ENCODE measurements at regions not wholly inside any gene's neighbourhood (a gene's known extent, or its start where the extent isn't known, plus 50 kb on each side); places are given as distances from the start of the nearest gene placed in this dataset.

DNA sequence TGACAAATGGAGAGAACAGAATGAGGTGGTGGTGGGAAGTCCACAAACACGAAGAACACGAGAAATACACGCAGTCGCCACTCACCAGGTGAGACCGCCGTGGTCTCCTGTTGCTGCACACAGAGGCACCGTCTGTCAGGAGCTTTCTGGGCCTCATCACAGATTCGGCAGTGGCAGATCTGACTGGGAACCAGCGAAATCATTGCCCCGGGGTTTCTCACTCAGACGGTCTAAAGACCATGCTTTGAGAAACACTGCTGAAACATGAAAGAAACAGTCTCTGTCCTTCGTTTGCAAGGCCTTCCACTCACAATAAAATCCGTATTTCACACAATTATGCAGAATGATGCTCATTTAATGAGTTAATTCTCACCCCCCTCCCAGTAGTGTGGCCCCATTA is 130.9 kb upstream of the AFDN start:
- no peaks in the 10 kb centered on the region for H3K36me3 ChIP-seq (ENCODE audit: control insufficient read depth in 2 of 2, extremely low read depth in 1 of 2, insufficient read depth in 2 of 2, low read length in 2 of 2)
- intact Hi-C loops (cut with micrococcal nuclease), result loop anchor here (5.0 kb wide), 2 partner anchors 131 to 154 kb away; partner anchors contain the start of gene AFDN
- FAIRE-seq, result no peak

GRCh38 chr6:167696296-167696695 is 130.4 kb upstream of the AFDN start:
- ChIA-PET POLR2A (no interaction called here), CTCF (no interaction called here)
- intact Hi-C loops (cut with micrococcal nuclease), result loop anchor here (5.0 kb wide), 2 partner anchors 131 to 154 kb away; partner anchors contain the start of gene AFDN
- Histone ChIP-seq H4K20me1 (replicated peaks; ENCODE audit: control insufficient read depth, extremely low read depth, insufficient read depth, low read length) (no peaks in the 10 kb centered on the region), H3K4me3 (replicated peaks in 1 of 3; ENCODE audit: insufficient read depth in 1 of 3, low read depth in 1 of 3, low read length in 3 of 3) (no peak overlapping the region), H3K27ac (ENCODE audit: insufficient read depth, low read depth, low read length) (no peak overlapping the region), H3K4me1 (ENCODE audit: control insufficient read depth, extremely low read depth, insufficient read depth, low read length) (peaks cover 19% of the 10 kb centered on the region), H3K4me2 (ENCODE audit: insufficient read depth, low read length) (no peak overlapping the region), H3K9me1 (replicated peaks; ENCODE audit: control insufficient read depth, extremely low read depth, insufficient read depth, low read length) (no peaks in the 10 kb centered on the region), H2AFZ (ENCODE audit: low read depth, low read length) (no peak overlapping the region), H3K79me2 (ENCODE audit: control insufficient read depth, insufficient read depth, low read length) (no peaks in the 10 kb centered on the region), H3K9me3 (replicated peaks; ENCODE audit: control insufficient read depth, insufficient read depth, low read length) (no peaks in the 10 kb centered on the region), H3K27me3 (ENCODE audit: control insufficient read depth in 2 of 2, insufficient read depth in 2 of 2, low read length in 2 of 2) (no peaks in the 10 kb centered on the region), H3K9ac (replicated peaks; ENCODE audit: extremely low read depth, insufficient read depth, low read length) (no peak overlapping the region), H3K36me3 (ENCODE audit: control insufficient read depth in 2 of 2, extremely low read depth in 1 of 2, insufficient read depth in 2 of 2, low read length in 2 of 2) (no peaks in the 10 kb centered on the region)
- dilution Hi-C loops (cut with MboI; ENCODE audit: extremely low pct_ligation_motif_present, low sequenced_read_pairs), result no loop called here
- DNase-seq (ENCODE audit: low read depth, low spot score) (no peak), FAIRE-seq (no peak)
- no TSS peak for BruUV-seq (replicated peaks)
- no peak for TF ChIP-seq FOS (IDR thresholded peaks at IDR 0.05; ENCODE audit: borderline replicate concordance, insufficient read depth, low read length)
- TF ChIP-seq MAX (IDR thresholded peaks at IDR 0.05; ENCODE audit: insufficient read depth, insufficient read length), result no peak
- no peak for TF ChIP-seq GATA2 (IDR thresholded peaks at IDR 0.05; ENCODE audit: insufficient read depth, insufficient read length, low read depth, low read length)
- TF ChIP-seq POLR2AphosphoS5 (IDR thresholded peaks at IDR 0.05; ENCODE audit: insufficient read depth, low read depth, low read length), result no peak
- TF ChIP-seq CTCF (IDR thresholded peaks at IDR 0.05; ENCODE audit: extremely low read depth in 1 of 2, insufficient read depth in 1 of 2, low read depth in 1 of 2, low read length in 2 of 2), result no peak
- no peak for TF ChIP-seq JUN (IDR thresholded peaks at IDR 0.05; ENCODE audit: borderline replicate concordance, insufficient read depth, insufficient read length, low read depth)
- TF ChIP-seq MYC (IDR thresholded peaks at IDR 0.05; ENCODE audit: low read depth, low read length), result no peak
- no peak for TF ChIP-seq EZH2 (IDR thresholded peaks at IDR 0.05; ENCODE audit: borderline replicate concordance, low read depth, low read length, severe bottlenecking)
- no peak for TF ChIP-seq POLR2A (IDR thresholded peaks at IDR 0.05; ENCODE audit: low read depth, low read length)

More for the DNA sequence above, 130.9 kb upstream of the AFDN start:
- no peak overlapping the region for H2AFZ ChIP-seq (ENCODE audit: low read depth, low read length)
- ChIA-PET CTCF (no interaction called here), POLR2A (no interaction called here)
- no peak for DNase-seq (ENCODE audit: low read depth, low spot score)
- no peaks in the 10 kb centered on the region for H3K9me1 ChIP-seq (replicated peaks; ENCODE audit: control insufficient read depth, extremely low read depth, insufficient read depth, low read length)
- BruUV-seq (replicated peaks), result no TSS peak
- no peaks in the 10 kb centered on the region for H4K20me1 ChIP-seq (replicated peaks; ENCODE audit: control insufficient read depth, extremely low read depth, insufficient read depth, low read length)
- no peak overlapping the region for H3K27ac ChIP-seq (ENCODE audit: insufficient read depth, low read depth, low read length)
- dilution Hi-C loops (cut with MboI; ENCODE audit: extremely low pct_ligation_motif_present, low sequenced_read_pairs), result no loop called here
- H3K4me1 ChIP-seq (ENCODE audit: control insufficient read depth, extremely low read depth, insufficient read depth, low read length), result peaks cover 19% of the 10 kb centered on the region
- H3K79me2 ChIP-seq (ENCODE audit: control insufficient read depth, insufficient read depth, low read length), result no peaks in the 10 kb centered on the region
- TF ChIP-seq EZH2 (IDR thresholded peaks at IDR 0.05; ENCODE audit: borderline replicate concordance, low read depth, low read length, severe bottlenecking) (no peak), POLR2A (IDR thresholded peaks at IDR 0.05; ENCODE audit: low read depth, low read length) (no peak), POLR2AphosphoS5 (IDR thresholded peaks at IDR 0.05; ENCODE audit: insufficient read depth, low read depth, low read length) (no peak), FOS (IDR thresholded peaks at IDR 0.05; ENCODE audit: borderline replicate concordance, insufficient read depth, low read length) (no peak)
- H3K4me3 ChIP-seq (replicated peaks in 1 of 3; ENCODE audit: insufficient read depth in 1 of 3, low read depth in 1 of 3, low read length in 3 of 3), result no peak overlapping the region
- no peak overlapping the region for H3K4me2 ChIP-seq (ENCODE audit: insufficient read depth, low read length)
- no peaks in the 10 kb centered on the region for H3K9me3 ChIP-seq (replicated peaks; ENCODE audit: control insufficient read depth, insufficient read depth, low read length)
- no peaks in the 10 kb centered on the region for H3K27me3 ChIP-seq (ENCODE audit: control insufficient read depth in 2 of 2, insufficient read depth in 2 of 2, low read length in 2 of 2)
- H3K9ac ChIP-seq (replicated peaks; ENCODE audit: extremely low read depth, insufficient read depth, low read length), result no peak overlapping the region

All from endothelial cell of umbilical vein (primary cell).